ENCODE measurements at regions not wholly inside any gene's neighbourhood (a gene's known extent, or its start where the extent isn't known, plus 50 kb on each side); places are given as distances from the start of the nearest gene placed in this dataset.
A peak's percentile ranks its signal among the peaks of the same experiment; 100 is the strongest.
"Not testable (repeated sequence)": the region's sequence is repeated elsewhere in the genome, so short reads cannot be mapped to it uniquely, and the experiment has no call there.

- no peak for DNase-seq
Observed at GRCh38 chr1:119254067-119254720, 113.7 kb upstream of the WARS2 start.

- DNase-seq = not testable (repeated sequence)
Observed at GRCh38 chr1:119256089-119256488, 112.5 kb upstream of the HAO2 start.

- DNase-seq = no peak
Observed at GRCh38 chr1:119260506-119260905, 108.1 kb upstream of the HAO2 start.

- no peak for DNase-seq
Observed at GRCh38 chr1:119266386-119266785, 102.2 kb upstream of the HAO2 start.

GRCh38 chr1:119266858-119267257 lies 101.7 kb upstream of the HAO2 start:
- no peak for DNase-seq

- DNase-seq = not testable (repeated sequence)
Observed at GRCh38 chr1:119267288-119267687, 101.3 kb upstream of the HAO2 start.

- DNase-seq = no peak
Observed at GRCh38 chr1:119268879-119269278, 99.7 kb upstream of the HAO2 start.

GRCh38 chr1:119275145-119276134 lies 93.1 kb upstream of the HAO2 start:
- DNase-seq = no peak

- DNase-seq = no peak
Observed at GRCh38 chr1:119276558-119276957, 92.0 kb upstream of the HAO2 start.

GRCh38 chr1:119279456-119280381 lies 88.9 kb upstream of the HAO2 start:
- DNase-seq = no peak

- DNase-seq = no peak
Observed at GRCh38 chr1:119285482-119285881, 83.1 kb upstream of the HAO2 start.

GRCh38 chr1:119286587-119287181 lies 81.9 kb upstream of the HAO2 start:
- DNase-seq = peak; percentile 17

GRCh38 chr1:119288751-119289150 lies 79.8 kb upstream of the HAO2 start:
- DNase-seq = no peak

GRCh38 chr1:119290297-119290696 lies 78.3 kb upstream of the HAO2 start:
- DNase-seq = no peak

- DNase-seq = no peak
Observed at GRCh38 chr1:119291611-119292206, 76.9 kb upstream of the HAO2 start.

- DNase-seq = no peak
Observed at GRCh38 chr1:119293797-119294196, 74.8 kb upstream of the HAO2 start.

- DNase-seq = no peak
Observed at GRCh38 chr1:119294199-119294598, 74.4 kb upstream of the HAO2 start.

GRCh38 chr1:119294722-119295121 lies 73.9 kb upstream of the HAO2 start:
- DNase-seq = no peak

GRCh38 chr1:119298687-119299303 lies 69.8 kb upstream of the HAO2 start:
- no peak for DNase-seq

- no peak for DNase-seq
Observed at GRCh38 chr1:119302011-119302410, 66.6 kb upstream of the HAO2 start.

GRCh38 chr1:119308130-119308700 lies 60.4 kb upstream of the HAO2 start:
- no peak for DNase-seq
